ENCODE measurements at regions not wholly inside any gene's neighbourhood (a gene's known extent, or its start where the extent isn't known, plus 50 kb on each side); places are given as distances from the start of the nearest gene placed in this dataset.
"Not testable (repeated sequence)": the region's sequence is repeated elsewhere in the genome, so short reads cannot be mapped to it uniquely, and the experiment has no call there.

DNA sequence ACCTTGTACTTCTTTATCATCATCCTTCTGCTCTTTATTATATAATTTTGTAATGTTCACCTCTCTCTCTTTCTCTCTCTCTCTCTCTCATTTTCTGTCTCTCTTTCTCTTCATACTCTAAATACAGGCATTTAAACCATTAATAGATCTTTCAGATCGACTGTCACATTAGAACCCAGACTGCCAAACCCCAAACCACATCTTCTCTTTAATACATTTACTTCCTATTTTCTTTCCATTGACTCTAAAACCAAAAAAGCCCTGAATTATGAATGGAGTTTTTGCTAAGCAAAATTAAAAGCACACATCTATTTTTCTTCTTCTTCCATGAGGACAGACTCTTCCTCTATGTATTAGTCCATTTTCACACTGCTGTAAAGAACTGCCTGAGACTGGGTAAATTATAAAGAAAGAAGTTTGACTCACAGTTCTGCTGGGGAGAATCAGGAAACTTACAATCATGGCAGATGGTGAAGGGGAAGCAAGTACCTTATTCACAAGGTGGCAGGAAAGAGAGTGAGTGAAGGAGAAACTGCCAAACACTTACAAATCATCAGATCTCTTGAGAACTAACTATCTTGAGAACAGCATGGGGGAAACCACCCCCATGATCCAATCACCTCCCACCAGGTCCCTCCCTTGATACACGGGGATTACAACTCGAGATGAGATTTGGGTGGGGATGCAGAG lies 272.7 kb upstream of the MGMT start:
- Histone ChIP-seq H3K4me3 (ENCODE audit: low read length) (no peak overlapping the region), H3K36me3 (ENCODE audit: control insufficient read depth, insufficient read depth, low read length) (no peaks in the 10 kb centered on the region), H3K27ac (ENCODE audit: low read depth, low read length) (no peak overlapping the region), H3K9ac (ENCODE audit: low read length) (no peak overlapping the region), H3K4me1 (ENCODE audit: control insufficient read depth, insufficient read depth, low read length) (peaks cover 5% of the 10 kb centered on the region), H3K27me3 (ENCODE audit: control insufficient read depth, insufficient read depth, low read length) (no peaks in the 10 kb centered on the region)

DNA sequence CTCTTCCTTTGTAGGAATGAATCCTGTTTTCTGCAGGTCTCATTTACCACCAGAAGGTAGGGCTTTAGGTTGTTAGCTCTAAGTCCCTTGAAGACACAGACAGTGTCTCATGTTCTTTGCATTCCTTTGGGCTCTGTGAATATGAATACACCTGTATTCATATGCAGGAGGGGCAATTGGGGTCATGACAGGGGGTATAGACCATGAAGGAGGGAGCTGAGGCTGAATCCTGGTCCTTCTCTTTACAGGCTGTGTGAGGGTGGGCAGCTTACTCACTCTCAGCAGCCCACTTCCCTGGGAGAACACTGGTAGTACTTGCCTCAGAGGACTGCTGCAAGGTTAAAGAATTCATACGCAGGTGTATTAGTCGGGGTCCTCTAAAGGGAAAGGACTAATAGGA lies 267.2 kb upstream of the MGMT start:
- Histone ChIP-seq H3K4me1 (ENCODE audit: control insufficient read depth, insufficient read depth, low read length) (no peaks in the 10 kb centered on the region), H3K27ac (ENCODE audit: low read depth, low read length) (no peak overlapping the region), H3K9ac (ENCODE audit: low read length) (no peak overlapping the region), H3K27me3 (ENCODE audit: control insufficient read depth, insufficient read depth, low read length) (no peaks in the 10 kb centered on the region), H3K36me3 (ENCODE audit: control insufficient read depth, insufficient read depth, low read length) (no peaks in the 10 kb centered on the region), H3K4me3 (ENCODE audit: low read length) (no peak overlapping the region)

DNA sequence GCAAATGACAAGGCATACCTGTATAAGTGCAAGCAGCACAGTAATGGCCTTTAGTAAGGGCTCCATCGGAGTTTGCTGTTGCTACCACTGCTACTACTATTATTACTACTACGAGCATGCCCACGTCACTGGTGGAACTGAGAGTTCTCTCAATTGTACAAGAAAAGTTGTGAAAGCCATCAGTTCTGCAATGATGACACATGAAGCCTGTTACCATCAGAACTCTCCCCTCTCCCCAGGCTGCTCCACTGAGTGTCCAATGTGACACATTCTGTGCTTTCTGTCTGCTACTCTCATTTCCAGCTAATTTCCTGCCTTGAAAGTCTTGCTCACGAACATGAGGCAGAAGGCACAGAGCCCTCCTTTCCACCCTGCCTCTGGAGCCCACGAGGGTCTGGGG lies 263.2 kb upstream of the MGMT start:
- H3K36me3 ChIP-seq (ENCODE audit: control insufficient read depth, insufficient read depth, low read length), result no peaks in the 10 kb centered on the region
- no peaks in the 10 kb centered on the region for H3K4me1 ChIP-seq (ENCODE audit: control insufficient read depth, insufficient read depth, low read length)
- no peaks in the 10 kb centered on the region for H3K27me3 ChIP-seq (ENCODE audit: control insufficient read depth, insufficient read depth, low read length)
- H3K27ac ChIP-seq (ENCODE audit: low read depth, low read length), result no peak overlapping the region
- H3K4me3 ChIP-seq (ENCODE audit: low read length), result no peak overlapping the region
- no peak overlapping the region for H3K9ac ChIP-seq (ENCODE audit: low read length)

DNA sequence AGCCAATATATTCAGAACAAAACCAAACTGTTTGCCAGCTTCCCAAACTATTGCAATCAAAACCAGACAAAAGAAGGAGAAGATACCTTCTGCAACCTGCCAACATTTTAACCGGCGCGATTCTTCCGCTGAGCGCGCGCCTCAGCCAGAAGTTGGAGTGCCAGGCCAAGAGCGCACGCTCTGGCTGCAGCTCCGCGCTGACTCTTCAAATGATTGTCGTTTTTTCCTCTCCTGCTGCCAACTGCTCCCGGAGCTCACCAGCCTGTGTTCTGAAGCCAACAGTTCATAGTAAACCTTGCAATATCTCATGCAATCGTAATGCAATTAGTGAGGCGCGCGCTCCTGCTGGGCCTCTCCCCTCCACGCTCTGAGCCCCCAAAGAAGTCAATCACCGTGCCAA lies 259.7 kb upstream of the MGMT start:
- Histone ChIP-seq H3K4me3 (ENCODE audit: low read length) (no peak overlapping the region), H3K27me3 (ENCODE audit: control insufficient read depth, insufficient read depth, low read length) (no peaks in the 10 kb centered on the region), H3K36me3 (ENCODE audit: control insufficient read depth, insufficient read depth, low read length) (no peaks in the 10 kb centered on the region), H3K9ac (ENCODE audit: low read length) (no peak overlapping the region), H3K4me1 (ENCODE audit: control insufficient read depth, insufficient read depth, low read length) (no peaks in the 10 kb centered on the region), H3K27ac (ENCODE audit: low read depth, low read length) (no peak overlapping the region)

DNA sequence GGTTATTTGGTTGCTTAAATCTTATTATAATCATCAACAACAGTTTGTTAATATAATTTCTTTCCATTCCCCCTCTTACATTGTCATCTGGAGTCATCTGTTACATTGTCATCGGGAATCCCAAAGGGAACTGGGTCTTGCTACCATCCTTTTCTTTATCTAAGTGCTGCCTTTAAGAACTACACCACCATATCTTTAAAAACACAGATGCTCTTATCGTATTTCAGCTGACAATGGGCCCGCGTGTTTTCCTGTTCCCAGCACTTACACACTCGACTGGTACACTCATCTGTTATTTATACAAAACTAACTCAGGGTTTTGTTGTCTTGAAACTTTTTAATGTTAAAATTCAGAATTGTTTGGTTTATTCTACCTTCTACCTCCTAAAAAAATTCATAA lies 256.2 kb upstream of the MGMT start:
- Histone ChIP-seq H3K4me3 (ENCODE audit: low read length) (no peak overlapping the region), H3K27ac (ENCODE audit: low read depth, low read length) (no peak overlapping the region), H3K9ac (ENCODE audit: low read length) (no peak overlapping the region), H3K27me3 (ENCODE audit: control insufficient read depth, insufficient read depth, low read length) (no peaks in the 10 kb centered on the region), H3K4me1 (ENCODE audit: control insufficient read depth, insufficient read depth, low read length) (no peaks in the 10 kb centered on the region), H3K36me3 (ENCODE audit: control insufficient read depth, insufficient read depth, low read length) (no peaks in the 10 kb centered on the region)

DNA sequence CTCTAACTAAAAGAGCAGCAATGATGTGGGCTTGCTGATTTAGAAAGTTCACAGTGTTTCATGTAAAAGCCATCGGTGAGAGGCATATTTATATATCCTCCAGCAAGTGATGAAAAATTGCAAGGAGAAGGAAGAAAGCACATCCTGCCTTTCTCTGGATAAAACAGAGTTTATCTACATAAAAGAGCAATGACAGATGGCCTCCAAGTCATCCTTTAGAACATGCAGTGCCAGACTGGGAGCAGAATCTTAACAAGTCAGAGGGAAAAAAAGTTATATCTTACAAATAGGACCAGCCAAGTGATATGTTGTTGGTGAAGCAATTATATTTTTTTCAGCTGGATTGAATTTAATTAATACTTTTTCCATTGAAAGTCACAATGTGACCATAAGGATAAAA lies 253.8 kb upstream of the MGMT start:
- Histone ChIP-seq H3K4me1 (ENCODE audit: control insufficient read depth, insufficient read depth, low read length) (no peaks in the 10 kb centered on the region), H3K27ac (ENCODE audit: low read depth, low read length) (no peak overlapping the region), H3K9ac (ENCODE audit: low read length) (no peak overlapping the region), H3K4me3 (ENCODE audit: low read length) (no peak overlapping the region), H3K27me3 (ENCODE audit: control insufficient read depth, insufficient read depth, low read length) (no peaks in the 10 kb centered on the region), H3K36me3 (ENCODE audit: control insufficient read depth, insufficient read depth, low read length) (no peaks in the 10 kb centered on the region)

DNA sequence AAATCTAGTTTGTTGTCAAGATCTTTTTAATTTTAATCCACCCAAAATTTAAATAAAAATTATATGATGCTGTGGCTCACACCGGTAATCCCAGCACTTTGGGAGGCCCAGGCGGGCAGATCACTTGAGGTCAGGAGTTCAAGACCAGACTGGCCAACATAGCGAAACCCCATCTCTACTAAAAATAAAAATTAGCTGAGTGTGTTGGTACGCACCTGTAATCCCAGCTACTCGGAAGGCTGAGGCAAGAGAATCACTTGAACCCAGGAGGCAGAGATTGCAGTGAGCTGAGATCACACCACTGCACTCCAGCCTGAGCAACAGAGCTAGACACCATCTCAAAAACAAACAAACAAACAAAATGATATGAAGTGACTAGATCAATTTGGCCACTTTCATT lies 253.0 kb upstream of the MGMT start:
- not testable (repeated sequence) for H3K27me3 ChIP-seq (ENCODE audit: control insufficient read depth, insufficient read depth, low read length); H3K27ac ChIP-seq (ENCODE audit: low read depth, low read length); H3K4me3 ChIP-seq (ENCODE audit: low read length); H3K4me1 ChIP-seq (ENCODE audit: control insufficient read depth, insufficient read depth, low read length); H3K9ac ChIP-seq (ENCODE audit: low read length); H3K36me3 ChIP-seq (ENCODE audit: control insufficient read depth, insufficient read depth, low read length)

DNA sequence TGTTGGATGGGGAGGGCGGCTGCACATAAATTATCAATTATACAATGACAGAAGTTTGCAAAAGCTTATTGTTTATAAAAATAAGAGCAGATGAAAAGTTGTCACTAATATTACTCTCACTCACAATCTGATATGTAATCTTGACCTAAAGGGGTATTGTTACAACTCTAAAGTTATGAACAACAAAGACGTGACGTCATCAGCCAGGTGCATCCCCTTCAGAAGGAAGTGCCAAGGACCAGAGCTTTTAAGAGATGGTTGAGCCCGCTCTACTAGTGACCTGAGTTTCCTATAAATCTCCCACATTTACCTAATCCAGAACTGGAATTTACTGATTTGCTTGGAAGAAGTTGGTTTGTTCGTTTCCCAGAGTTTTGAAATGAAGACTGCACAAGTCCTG lies 247.7 kb upstream of the MGMT start:
- Histone ChIP-seq H3K27me3 (ENCODE audit: control insufficient read depth, insufficient read depth, low read length) (no peaks in the 10 kb centered on the region), H3K9ac (ENCODE audit: low read length) (no peak overlapping the region), H3K27ac (ENCODE audit: low read depth, low read length) (no peak overlapping the region), H3K36me3 (ENCODE audit: control insufficient read depth, insufficient read depth, low read length) (no peaks in the 10 kb centered on the region), H3K4me1 (ENCODE audit: control insufficient read depth, insufficient read depth, low read length) (no peaks in the 10 kb centered on the region), H3K4me3 (ENCODE audit: low read length) (no peak overlapping the region)

DNA sequence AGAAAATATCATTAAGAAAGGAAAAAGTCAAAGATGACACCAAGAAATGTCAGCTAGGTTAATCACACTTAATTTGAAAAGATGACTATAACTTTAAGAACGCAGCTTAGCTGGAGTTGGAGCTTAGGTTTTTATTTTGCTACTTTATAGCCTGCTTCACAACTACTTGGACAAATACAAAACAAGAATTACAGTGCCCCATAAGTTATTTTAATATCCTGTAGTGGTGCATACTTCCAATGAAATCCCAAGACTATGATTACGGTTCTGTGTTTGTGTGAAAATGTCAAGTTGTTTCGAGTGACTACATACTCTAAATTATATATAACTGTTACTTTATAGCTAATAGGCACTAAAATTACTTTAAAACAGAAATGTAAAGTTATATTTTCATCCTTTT lies 244.6 kb upstream of the MGMT start:
- no peaks in the 10 kb centered on the region for H3K36me3 ChIP-seq (ENCODE audit: control insufficient read depth, insufficient read depth, low read length)
- H3K27me3 ChIP-seq (ENCODE audit: control insufficient read depth, insufficient read depth, low read length), result no peaks in the 10 kb centered on the region
- H3K4me1 ChIP-seq (ENCODE audit: control insufficient read depth, insufficient read depth, low read length), result no peaks in the 10 kb centered on the region
- H3K9ac ChIP-seq (ENCODE audit: low read length), result no peak overlapping the region
- H3K27ac ChIP-seq (ENCODE audit: low read depth, low read length), result no peak overlapping the region
- H3K4me3 ChIP-seq (ENCODE audit: low read length), result no peak overlapping the region

DNA sequence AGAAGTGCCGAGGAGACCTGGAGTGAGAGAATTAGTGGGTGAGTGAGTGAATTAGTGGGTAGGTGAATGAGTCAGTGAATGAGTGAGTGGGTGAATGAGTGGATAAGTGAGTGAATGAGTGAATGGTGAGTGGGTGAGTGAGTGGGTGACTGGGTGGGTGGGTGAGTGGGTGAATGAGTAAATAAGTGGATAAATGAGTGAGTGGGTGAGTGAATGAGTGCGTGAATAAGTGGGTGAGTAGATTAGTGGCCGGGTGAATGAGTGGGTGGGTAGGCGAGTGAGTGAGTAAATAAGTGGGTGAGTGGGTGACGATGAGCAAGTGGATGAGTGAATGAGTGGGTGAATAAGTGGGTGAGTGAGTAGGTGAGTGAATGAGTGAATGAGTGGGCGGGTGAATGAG lies 243.7 kb upstream of the MGMT start:
- no peaks in the 10 kb centered on the region for H3K4me1 ChIP-seq (ENCODE audit: control insufficient read depth, insufficient read depth, low read length)
- no peaks in the 10 kb centered on the region for H3K36me3 ChIP-seq (ENCODE audit: control insufficient read depth, insufficient read depth, low read length)
- H3K27me3 ChIP-seq (ENCODE audit: control insufficient read depth, insufficient read depth, low read length), result no peaks in the 10 kb centered on the region
- H3K4me3 ChIP-seq (ENCODE audit: low read length), result no peak overlapping the region
- no peak overlapping the region for H3K27ac ChIP-seq (ENCODE audit: low read depth, low read length)
- no peak overlapping the region for H3K9ac ChIP-seq (ENCODE audit: low read length)

DNA sequence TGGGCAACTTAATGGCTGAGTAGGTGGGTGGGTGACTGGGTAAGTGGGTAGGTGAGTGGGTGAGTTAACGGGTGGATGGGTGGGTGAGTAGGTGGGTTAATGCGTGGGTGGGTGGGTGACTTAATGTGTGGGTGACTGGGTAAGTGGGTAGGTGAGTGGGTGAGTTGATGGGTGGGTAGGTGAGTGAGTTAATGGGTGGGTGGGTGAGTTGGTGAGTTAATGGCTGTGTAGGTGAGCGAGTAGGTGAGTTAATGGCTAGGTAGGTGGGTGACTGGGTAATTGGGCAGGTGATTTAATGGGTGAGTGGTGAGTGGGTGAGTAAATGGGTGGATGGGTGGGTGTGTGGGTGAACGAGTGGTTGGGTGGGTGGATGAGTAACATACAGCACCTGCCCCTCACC lies 243.0 kb upstream of the MGMT start:
- Histone ChIP-seq H3K4me1 (ENCODE audit: control insufficient read depth, insufficient read depth, low read length) (no peaks in the 10 kb centered on the region), H3K27ac (ENCODE audit: low read depth, low read length) (no peak overlapping the region), H3K27me3 (ENCODE audit: control insufficient read depth, insufficient read depth, low read length) (no peaks in the 10 kb centered on the region), H3K36me3 (ENCODE audit: control insufficient read depth, insufficient read depth, low read length) (no peaks in the 10 kb centered on the region), H3K4me3 (ENCODE audit: low read length) (no peak overlapping the region), H3K9ac (ENCODE audit: low read length) (no peak overlapping the region)

DNA sequence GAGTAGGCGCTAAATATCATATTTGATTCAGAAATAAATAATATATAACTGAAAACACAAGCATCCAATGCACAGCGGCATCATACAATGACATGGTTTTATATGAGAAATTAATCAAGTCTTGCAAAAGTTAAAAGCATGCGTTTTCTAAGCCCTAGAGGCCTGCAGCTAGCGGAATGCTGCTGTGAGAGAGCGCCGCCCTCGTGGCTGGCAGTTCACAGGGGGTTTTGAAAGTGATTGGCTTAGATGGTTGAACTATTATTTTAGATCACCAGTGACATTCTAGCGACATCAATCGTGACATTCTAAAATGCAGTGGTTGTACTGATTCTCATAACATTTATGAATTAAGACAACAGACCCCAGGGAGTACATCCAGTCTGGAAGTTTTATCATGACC lies 235.2 kb upstream of the MGMT start:
- no peak overlapping the region for H3K9ac ChIP-seq (ENCODE audit: low read length)
- H3K36me3 ChIP-seq (ENCODE audit: control insufficient read depth, insufficient read depth, low read length), result no peaks in the 10 kb centered on the region
- H3K4me1 ChIP-seq (ENCODE audit: control insufficient read depth, insufficient read depth, low read length), result no peaks in the 10 kb centered on the region
- H3K27ac ChIP-seq (ENCODE audit: low read depth, low read length), result no peak overlapping the region
- H3K4me3 ChIP-seq (ENCODE audit: low read length), result no peak overlapping the region
- H3K27me3 ChIP-seq (ENCODE audit: control insufficient read depth, insufficient read depth, low read length), result no peaks in the 10 kb centered on the region

DNA sequence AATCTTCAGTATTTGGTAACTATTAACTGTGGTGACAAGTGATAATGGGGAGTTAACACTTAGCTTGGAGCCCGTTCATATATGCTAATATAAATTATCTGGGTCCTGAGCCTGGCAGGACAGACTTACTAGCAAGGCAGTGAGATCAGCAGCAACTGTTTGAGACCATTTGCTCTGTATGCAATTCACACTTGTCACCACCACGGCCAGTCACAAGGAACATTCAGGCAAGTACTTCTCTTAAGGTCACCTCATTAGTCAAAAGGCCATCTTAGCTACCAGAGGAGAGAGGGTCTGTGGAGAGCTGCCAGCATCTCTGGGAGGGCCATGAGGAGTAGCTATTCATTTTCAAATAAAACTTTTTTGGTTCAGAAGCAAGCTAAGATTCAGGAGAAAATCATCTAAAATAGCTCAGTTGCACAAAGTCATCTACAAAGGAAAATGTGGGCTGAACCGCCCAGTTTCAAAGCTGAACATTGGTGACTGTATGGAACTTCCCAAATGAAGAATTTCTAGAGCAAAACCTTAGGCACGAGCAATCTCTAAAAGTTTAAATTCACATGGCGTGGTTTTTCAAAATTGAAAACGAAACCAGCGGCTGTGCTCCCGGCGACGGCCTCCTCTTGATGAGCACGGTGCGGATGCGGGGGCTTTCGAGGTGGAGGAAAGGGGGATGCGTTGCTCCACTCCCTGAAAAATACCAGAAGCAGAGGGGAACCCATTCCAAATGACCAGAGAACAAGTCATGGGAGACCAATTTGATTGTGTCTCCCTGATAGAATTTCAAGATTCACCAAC lies 233.5 kb upstream of the MGMT start:
- H3K4me3 ChIP-seq (ENCODE audit: low read length), result no peak overlapping the region
- no peaks in the 10 kb centered on the region for H3K27me3 ChIP-seq (ENCODE audit: control insufficient read depth, insufficient read depth, low read length)
- H3K36me3 ChIP-seq (ENCODE audit: control insufficient read depth, insufficient read depth, low read length), result no peaks in the 10 kb centered on the region
- no peak overlapping the region for H3K9ac ChIP-seq (ENCODE audit: low read length)
- no peak overlapping the region for H3K27ac ChIP-seq (ENCODE audit: low read depth, low read length)
- H3K4me1 ChIP-seq (ENCODE audit: control insufficient read depth, insufficient read depth, low read length), result no peaks in the 10 kb centered on the region
